ENCODE measurements at regions not wholly inside any gene's neighbourhood (a gene's known extent, or its start where the extent isn't known, plus 50 kb on each side); places are given as distances from the start of the nearest gene placed in this dataset.

- DNase-seq (ENCODE audit: low read depth), result no peak
- no peak overlapping the region for H3K4me3 ChIP-seq (ENCODE audit: low read depth, low read length)
- peak; percentile 20 for TF ChIP-seq CTCF (IDR thresholded peaks at IDR 0.05; ENCODE audit: insufficient read depth, low read depth, low read length, missing control alignments)
Observed at GRCh38 chrX:46386511-46386910, 158.7 kb downstream of the ZNF674 start.

- TF ChIP-seq CTCF (IDR thresholded peaks at IDR 0.05; ENCODE audit: insufficient read depth, low read depth, low read length, missing control alignments), result no peak
- no peak for DNase-seq (ENCODE audit: low read depth)
- no peak overlapping the region for H3K4me3 ChIP-seq (ENCODE audit: low read depth, low read length)
Observed at GRCh38 chrX:46383006-46383405, 162.2 kb downstream of the ZNF674 start.

- no peak for TF ChIP-seq CTCF (IDR thresholded peaks at IDR 0.05; ENCODE audit: insufficient read depth, low read depth, low read length, missing control alignments)
- H3K4me3 ChIP-seq (ENCODE audit: low read depth, low read length), result no peak overlapping the region
- DNase-seq (ENCODE audit: low read depth), result no peak
Observed at GRCh38 chrX:46382595-46382994, 162.6 kb downstream of the ZNF674 start.

- peak; percentile 50 for TF ChIP-seq CTCF (IDR thresholded peaks at IDR 0.05; ENCODE audit: insufficient read depth, low read depth, low read length, missing control alignments)
- DNase-seq (ENCODE audit: low read depth), result peak; percentile 47
Observed at GRCh38 chrX:46381630-46382029, 163.6 kb downstream of the ZNF674 start.

GRCh38 chrX:46380148-46380752, 165.0 kb downstream of the ZNF674 start:
- no peak overlapping the region for H3K4me3 ChIP-seq (ENCODE audit: low read depth, low read length)
- no peak for DNase-seq (ENCODE audit: low read depth)
- no peak for TF ChIP-seq CTCF (IDR thresholded peaks at IDR 0.05; ENCODE audit: insufficient read depth, low read depth, low read length, missing control alignments)

More at GRCh38 chrX:46381630-46382029, 163.6 kb downstream of the ZNF674 start:
- no peak overlapping the region for H3K4me3 ChIP-seq (ENCODE audit: low read depth, low read length)

GRCh38 chrX:46376246-46376885, 168.9 kb downstream of the ZNF674 start:
- H3K4me3 ChIP-seq (ENCODE audit: low read depth, low read length), result no peak overlapping the region
- peak; percentile 26 for DNase-seq (ENCODE audit: low read depth)
- TF ChIP-seq CTCF (IDR thresholded peaks at IDR 0.05; ENCODE audit: insufficient read depth, low read depth, low read length, missing control alignments), result no peak

- no peak for DNase-seq (ENCODE audit: low read depth)
- TF ChIP-seq CTCF (IDR thresholded peaks at IDR 0.05; ENCODE audit: insufficient read depth, low read depth, low read length, missing control alignments), result no peak
- H3K4me3 ChIP-seq (ENCODE audit: low read depth, low read length), result no peak overlapping the region
Observed at GRCh38 chrX:46375831-46376230, 169.4 kb downstream of the ZNF674 start.
